ENCODE measurements at regions not wholly inside any gene's neighbourhood (a gene's known extent, or its start where the extent isn't known, plus 50 kb on each side); places are given as distances from the start of the nearest gene placed in this dataset.
A peak's percentile ranks its signal among the peaks of the same experiment; 100 is the strongest.

GRCh38 chr7:117982071-117983055, 109.1 kb upstream of the CTTNBP2 start:
- no peak for TF ChIP-seq CTCF (IDR thresholded peaks at IDR 0.05; ENCODE audit: insufficient read depth, missing control alignments)
- no peak for DNase-seq (ENCODE audit: insufficient read length, low spot score)
- FAIRE-seq: no peak

- DNase-seq (ENCODE audit: insufficient read length, low spot score) (no peak), FAIRE-seq (no peak)
- no peak for TF ChIP-seq CTCF (IDR thresholded peaks at IDR 0.05; ENCODE audit: insufficient read depth, missing control alignments)
Measured at GRCh38 chr7:117986645-117987269, 113.5 kb upstream of the CTTNBP2 start.

- FAIRE-seq (no peak), DNase-seq (ENCODE audit: insufficient read length, low spot score) (no peak)
- TF ChIP-seq CTCF (IDR thresholded peaks at IDR 0.05; ENCODE audit: insufficient read depth, missing control alignments): no peak
Measured at GRCh38 chr7:117990834-117991233, 117.6 kb upstream of the CTTNBP2 start.

- no peak for DNase-seq (ENCODE audit: insufficient read length, low spot score)
- FAIRE-seq: no peak
- no peak for TF ChIP-seq CTCF (IDR thresholded peaks at IDR 0.05; ENCODE audit: insufficient read depth, missing control alignments)
Measured at GRCh38 chr7:117992635-117993376, 119.6 kb upstream of the CTTNBP2 start.

- FAIRE-seq: no peak
- peak; percentile 17 for TF ChIP-seq CTCF (IDR thresholded peaks at IDR 0.05; ENCODE audit: insufficient read depth, missing control alignments)
- DNase-seq (ENCODE audit: insufficient read length, low spot score): no peak
Measured at GRCh38 chr7:117993377-117994003, 120.2 kb upstream of the CTTNBP2 start.

- DNase-seq (ENCODE audit: insufficient read length, low spot score) (no peak), FAIRE-seq (no peak)
- TF ChIP-seq CTCF (IDR thresholded peaks at IDR 0.05; ENCODE audit: insufficient read depth, missing control alignments): no peak
Measured at GRCh38 chr7:117995850-117996650, 122.8 kb upstream of the CTTNBP2 start.
